NCI-H1105 treated with DMSO at 0.1 percent for 48 hours (cell line): ENCODE measurements at regions not wholly inside any gene's neighbourhood (a gene's known extent, or its start where the extent isn't known, plus 50 kb on each side); places are given as distances from the start of the nearest gene placed in this dataset.

Experiments
- DNase-seq: peaks from one replicate; lab custom pipeline; 2025; lab: John Stamatoyannopoulos, UW

DNA sequence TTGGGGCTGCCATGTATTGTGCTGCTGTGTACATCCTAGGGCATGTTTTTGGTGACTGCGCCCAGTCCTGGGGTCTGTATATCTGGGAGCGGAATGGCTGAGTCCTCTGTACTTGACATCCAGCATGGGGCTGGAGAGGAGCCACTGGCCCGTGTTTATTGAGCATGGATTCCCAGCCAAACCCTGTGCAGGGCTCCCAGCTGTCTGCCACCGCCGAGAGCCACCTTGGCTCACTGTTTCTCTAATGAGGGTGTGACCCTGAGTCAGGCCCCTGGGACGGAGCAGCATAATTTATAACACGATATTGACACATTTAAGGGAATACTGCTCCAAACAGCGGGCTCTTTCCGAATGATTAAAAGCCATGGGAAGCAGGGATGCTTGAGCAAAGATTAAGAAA lies 211.5 kb upstream of the PWP1 start:
- DNase-seq, result no peak

DNA sequence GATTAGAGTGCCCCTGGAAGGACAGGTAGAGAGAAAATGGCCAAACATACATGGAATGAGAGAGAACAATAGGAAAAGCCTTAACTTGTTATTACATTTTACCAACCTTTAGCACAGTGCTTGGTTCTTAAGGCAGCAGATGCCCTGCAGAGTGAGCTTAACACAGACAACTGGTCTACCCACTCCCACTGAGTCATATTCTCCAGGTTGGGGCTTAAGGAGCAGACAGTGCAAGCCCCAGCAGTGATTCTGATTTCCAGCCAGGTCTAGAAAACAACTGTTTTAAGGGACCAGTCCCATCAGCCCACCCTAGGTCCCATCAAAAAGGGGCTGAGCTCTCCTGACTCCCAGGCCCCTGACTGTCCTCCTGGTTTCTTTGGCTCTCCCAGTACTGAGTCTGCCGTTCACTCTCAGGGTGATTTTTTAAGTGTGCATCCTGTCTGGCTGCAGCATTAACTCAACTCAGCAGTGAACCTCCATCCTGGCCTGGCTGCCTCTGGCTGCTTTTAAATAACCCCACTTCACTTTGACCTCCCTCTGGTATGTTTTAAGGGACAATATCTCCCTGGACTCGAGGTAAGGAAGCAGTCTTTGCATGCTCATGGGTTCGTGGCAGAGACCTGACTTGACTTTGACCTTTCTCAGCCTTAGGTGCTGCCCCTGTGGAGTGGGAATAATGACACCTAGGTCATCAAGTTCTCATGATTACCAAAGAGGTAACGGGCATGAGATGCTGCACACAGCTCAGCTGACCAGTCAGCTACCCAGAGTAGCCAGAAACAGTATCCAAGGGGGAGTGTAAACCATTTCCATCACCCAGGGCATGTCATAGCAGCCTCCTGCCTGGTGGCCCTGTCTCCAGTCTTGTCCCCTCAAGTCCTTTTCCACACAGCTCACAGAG lies 210.7 kb upstream of the PWP1 start:
- no peak for DNase-seq

DNA sequence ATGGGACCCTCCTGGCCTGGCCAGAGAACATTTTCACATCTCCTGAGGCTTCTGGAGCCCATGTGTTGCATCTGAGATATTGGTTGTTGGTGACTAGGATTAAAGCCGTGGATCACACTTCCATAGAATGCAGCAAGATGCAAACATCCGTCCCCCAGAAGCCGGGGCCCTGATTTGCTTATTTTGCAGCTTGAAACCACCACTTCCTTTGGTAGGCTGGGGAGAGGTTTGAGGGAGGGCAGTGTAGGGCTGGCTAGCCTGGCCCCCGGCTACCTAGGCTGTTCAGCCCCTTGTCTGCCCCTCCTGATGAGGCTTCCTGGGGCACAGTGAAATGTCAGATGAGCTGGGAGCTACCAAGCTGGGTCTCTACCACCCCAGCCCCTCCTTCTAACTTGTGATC lies 209.7 kb upstream of the PWP1 start:
- no peak for DNase-seq

DNA sequence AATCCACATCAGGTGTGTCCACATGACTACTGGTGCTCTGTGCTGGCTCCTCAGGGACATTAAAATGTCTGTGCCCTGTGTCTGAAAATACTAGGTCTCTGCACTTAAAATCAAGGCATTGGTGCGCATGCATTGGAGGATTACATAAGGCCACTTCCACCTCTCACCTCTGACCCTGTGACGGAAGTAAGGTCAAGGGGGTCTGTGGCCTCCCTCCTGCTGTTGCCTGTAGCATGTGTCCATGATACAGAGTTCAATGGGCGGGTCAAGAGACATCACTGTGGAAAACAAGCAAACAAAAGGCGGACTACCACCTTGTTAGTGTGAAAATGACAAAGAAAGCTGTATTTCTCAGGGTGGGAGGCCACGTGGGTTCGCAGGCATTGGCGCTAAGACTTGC lies 208.6 kb upstream of the PWP1 start:
- no peak for DNase-seq

DNA sequence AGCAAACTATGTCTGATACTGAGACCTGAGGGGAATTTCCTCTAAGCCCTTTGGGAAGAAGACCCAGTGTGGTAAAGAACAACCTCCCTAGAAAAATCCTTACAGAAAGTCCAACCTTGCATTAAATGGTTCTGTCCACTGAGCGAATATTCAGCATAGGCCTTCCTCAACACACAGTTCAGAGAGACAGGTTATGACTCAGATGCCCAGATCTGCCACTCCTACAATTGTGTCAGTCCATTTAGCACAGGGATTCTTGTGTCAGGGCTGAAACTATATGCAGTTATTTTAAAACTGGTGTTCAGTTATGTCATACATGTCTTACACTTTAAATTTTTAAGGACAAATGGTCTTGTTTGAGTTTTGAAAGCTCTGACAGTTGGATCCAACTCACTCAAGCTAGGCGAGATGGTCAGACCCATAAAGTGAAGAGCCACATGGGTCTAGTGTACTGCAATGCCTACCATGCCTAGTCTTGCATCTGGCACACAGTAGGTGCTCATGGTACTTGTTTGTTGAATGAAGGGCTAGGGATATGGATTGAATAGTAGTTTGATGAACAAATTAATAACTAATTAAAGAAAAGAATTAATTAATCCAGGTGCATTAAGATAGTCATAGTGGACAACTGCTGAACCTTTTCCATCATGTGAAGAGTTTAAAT lies 207.5 kb upstream of the PWP1 start:
- DNase-seq, result no peak

DNA sequence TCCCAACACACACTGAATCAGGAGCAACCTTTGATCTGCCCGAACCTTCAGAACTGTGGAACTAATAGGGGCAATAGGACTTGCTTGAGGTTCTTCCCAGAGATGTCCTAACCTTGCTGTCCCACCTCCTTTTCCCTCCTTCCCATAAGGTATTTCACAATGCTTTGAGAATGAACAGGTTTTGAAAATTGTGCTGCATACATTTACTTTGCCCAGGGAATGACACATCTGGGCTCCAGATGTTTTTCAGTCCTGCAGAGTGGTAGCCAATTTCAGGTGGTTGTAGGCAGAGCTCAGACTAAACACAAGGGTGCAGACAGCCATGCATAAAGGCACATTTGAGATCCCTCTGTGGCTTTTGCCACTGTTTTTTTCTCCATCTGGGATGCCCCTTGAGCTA lies 206.7 kb upstream of the PWP1 start:
- DNase-seq, result no peak

DNA sequence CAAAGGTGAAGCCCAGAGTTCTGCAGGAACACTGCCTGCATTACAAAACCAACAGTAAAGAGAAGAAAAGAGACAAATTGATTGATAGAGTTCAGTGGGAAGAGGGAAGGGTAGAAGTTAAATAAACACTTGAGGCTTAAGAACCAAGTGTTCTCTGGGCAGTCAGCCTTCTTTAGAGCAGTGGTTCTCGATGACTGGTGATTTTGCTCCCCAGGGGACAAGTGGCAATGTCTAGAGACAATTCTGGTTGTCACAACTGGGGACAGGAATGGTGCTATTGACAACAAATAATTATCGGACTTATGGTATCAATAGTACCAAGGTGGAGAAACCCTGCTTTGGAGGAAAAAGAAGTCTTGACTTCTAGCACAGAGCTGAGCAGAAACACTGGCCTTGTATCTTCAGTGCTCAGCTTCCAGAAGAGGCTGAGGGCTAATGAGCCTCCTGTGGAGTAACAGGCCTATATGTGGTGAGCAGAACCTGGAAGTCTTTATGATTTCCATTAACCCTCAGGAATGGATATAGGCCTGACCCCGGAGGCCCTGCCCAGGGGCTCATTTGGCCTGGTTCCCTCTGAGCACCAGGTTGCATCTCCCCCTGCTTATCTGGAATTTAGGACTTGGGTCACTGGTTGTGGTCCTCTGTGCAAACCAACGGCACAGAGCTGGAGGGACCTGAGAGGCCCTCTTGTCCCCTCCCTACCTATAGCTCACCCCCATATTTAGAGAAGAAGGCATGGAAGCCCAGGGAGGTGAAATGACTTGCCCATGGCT lies 204.6 kb upstream of the PWP1 start:
- no peak for DNase-seq

DNA sequence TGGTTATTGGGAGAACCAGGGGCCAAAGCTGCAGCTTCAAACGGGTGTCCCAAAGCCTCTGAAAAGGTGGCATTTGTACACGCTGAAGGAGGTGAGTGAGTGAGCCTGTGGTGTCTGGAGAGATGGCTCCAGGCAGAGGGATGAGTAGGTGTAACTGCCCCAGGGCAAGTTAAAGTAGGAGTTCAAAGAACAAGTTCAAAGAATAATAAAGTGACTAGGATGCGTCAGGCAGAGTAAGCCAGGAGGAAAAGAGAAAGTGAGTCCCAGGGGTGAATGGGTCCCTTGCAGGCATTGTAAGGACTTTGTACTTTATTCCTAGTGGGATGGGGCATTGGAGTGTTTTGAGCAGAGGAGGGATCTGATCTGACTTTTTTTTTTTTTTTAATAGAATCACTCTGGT lies 201.4 kb upstream of the PWP1 start:
- DNase-seq, result no peak

DNA sequence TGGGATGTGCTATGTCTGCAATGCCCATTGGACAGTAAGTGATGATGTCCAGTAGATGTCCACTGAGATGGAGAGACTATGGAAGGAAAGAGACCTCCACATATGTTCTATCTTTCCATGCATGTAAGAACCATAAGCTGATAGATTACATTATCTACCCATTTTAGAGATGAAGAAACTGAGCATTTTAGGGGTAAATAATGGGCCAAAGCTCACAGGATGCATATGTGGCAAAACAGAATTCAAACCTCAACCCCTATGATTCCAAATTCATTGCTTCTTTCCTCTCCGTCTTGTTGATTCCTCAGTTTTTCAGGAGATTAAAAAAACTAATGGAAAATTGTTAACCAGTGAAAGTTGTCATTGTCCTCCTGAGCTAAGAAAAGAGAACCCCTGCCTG lies 200.7 kb upstream of the PWP1 start:
- no peak for DNase-seq

DNA sequence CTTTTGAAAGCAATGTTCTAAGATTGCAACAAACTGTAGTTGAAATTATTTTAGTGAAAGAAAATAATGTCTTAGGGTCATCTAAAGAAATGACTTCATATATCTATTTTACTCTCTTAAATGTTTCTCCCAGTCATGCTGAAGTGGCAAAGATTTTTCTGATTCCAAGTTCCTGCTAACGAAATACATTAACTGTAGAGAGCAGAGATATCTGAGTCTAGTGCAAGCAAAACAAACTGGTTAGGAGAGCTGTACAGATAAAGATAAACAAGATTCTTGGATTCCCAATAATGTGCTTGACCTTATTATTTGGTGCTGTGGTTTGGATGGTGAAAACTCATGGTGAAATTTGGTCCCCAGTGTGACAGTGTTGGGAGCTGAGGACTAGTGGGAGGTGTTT lies 199.9 kb upstream of the PWP1 start:
- DNase-seq, result no peak

DNA sequence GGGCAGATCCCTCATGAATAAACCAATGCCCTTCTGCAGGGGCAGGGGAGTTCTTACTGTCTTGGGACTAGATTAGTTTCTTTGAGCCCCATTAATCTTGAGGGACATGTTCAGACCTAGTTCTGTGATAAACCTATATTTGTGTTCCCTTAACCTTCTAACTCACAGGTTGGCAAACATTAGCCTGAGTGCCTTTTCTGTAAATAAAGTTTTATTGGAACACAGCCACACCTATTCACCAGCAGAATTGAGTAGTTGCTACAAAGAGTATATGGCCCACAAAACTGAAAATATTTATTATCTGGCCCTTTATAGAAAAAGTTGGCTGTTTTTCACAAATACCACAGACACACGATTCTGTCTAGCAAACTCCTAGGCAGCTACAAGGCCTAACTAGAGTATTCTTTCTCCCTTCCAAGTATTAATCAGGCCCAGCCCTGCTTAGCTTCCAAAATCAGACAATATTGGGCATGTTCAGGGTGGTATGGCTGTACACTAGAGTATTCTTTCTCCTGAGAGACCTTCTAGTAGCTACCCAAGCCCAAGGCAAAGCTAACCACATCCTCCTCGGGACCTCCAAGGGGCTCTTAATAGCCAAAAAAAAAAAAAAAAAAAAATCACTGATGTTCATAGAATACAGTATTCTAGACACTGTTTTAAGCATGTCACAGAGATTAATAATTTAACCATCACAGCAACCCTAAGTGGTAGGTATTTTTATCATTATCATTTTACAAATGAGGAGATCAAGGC lies 199.3 kb upstream of the PWP1 start:
- no peak for DNase-seq

DNA sequence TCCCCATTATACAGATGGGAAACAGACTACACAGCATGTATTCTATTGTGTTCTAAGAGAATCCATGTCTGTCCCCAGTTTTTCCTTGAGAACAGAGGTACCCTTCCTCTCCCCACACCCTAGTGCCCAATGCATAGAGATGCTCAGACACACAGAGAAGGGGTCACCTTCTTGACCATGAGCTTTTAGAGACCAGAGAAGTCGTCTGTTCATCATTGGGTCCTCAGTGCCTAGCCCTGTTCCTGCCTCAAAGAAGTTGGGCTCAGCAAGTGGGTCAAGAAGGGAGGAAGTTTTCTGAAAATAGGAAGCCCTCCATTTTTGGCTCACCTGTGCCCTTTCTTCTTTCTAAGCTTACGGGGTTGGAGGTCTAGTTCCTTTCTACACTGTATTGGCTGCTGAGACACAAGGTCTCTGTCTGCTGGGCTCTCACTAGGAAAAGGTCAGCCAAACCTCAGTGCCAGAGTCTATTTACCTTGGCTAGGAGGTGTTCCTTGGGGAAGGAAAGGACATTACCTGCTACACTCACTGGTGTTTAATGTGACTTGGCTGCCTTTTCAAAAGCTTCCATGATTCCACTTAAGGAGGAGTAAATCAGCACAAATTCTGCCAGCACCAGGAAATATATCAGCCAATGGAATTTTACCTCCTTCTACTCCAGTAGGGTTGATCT lies 198.5 kb upstream of the PWP1 start:
- no peak for DNase-seq

DNA sequence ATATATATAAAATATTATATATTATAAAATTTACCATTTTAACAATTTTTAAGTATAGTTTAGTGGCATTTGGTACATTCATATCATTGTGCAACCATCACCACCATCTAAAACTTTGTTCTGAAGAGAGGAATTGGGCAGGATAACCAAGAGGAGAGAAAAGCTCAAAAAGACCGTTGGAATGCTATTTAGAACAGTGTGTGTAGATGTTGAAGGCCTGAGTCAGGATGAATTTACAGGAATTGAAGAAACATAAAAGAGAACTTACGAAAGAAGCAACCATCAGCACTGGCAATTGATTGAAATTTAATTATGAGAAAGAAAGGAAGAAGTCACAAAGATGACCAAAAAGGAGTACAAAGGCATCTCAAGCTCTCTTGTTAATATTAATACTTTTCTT lies 196.9 kb upstream of the PWP1 start:
- DNase-seq, result no peak

DNA sequence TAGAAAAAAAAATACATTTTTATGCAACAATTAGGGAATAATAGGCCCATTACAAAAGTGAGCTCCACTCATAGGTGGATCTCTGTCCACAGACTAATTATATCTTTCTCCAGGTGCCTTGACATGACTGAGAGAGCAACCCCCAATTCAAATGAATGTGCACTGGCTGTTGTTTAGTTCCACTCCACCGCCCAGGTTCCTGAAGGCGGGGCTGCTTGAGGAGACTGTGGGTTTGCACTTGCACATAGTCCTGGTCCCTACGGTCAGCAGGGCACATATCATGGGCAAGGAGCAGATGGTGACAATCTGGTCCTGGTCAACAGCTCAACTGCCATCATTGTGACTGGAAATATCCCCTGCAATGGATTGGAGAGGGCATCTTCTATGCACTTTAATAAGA lies 195.6 kb upstream of the PWP1 start:
- no peak for DNase-seq

DNA sequence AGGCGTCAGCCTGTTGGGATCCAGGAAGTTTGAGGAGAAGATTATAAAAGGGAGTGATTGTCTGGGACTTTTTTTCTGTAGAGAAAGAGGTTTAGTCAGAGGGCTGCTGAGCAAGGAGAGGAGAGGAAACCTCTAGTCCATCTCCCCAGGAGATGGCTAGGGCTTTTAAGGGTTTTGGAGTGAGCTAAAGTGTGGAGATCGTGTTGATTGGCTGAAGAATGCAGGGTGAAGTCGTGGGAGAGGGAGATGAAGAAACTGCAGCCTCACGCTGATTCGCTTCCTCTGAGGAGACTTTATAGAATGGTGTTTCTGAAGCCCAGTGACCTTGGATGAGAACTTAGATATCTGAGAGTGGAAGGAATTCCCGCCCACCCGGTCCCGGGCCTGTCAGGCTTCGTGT lies 193.7 kb upstream of the PWP1 start:
- DNase-seq, result no peak

DNA sequence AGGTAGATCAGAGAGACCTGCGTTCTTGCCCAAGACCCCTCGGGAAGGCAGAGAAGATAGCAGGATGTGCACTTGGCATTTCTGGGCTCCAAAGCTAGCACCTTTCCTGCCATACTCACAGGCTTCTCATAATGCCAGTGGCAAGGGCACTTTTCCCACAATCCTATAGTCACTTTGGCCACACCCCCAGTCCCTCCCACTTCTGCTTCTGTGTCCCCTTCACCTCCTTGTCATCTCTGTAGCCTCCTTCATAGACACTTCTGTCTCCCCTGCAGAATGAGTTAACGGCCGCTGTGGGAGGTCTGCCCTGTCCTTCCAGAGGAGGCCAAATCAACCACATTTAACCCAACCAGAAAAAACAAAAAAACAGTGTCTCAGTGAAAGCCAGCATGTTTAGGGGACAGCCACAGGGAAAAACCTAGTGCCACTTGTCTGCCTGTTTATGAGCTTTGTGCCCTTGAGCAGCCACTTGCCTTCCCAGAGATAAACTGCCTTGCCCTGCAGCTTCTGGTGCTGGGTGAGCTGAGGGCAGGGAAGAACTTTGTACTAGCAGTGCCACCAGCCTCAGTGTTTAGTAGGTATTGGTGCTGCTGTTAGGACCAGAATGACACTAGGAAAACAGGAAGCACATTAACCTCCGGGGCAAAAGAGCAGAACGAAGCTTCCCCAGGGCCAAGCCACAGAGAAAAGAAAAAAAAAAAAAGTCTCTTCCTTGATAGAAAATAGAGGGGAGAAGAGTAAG lies 193.0 kb upstream of the PWP1 start:
- no peak for DNase-seq

DNA sequence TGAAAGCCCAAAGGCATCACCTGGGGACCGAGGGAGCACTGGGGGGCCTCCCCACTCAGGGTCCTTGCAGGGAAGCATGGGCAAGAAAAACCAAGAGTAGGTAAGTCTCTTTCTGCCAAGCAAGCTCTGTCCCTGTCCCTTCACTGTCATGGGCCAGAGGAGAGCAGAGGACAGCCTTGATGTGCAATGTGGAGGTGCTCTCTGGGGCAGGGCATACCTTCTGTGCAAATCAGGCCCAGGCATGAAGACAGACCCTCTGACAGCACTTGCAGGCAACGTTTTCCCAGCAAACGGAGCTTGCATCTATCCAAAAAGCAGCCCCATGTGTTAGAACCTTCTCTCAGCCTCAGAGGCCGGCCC lies 192.5 kb upstream of the PWP1 start:
- DNase-seq, result no peak

DNA sequence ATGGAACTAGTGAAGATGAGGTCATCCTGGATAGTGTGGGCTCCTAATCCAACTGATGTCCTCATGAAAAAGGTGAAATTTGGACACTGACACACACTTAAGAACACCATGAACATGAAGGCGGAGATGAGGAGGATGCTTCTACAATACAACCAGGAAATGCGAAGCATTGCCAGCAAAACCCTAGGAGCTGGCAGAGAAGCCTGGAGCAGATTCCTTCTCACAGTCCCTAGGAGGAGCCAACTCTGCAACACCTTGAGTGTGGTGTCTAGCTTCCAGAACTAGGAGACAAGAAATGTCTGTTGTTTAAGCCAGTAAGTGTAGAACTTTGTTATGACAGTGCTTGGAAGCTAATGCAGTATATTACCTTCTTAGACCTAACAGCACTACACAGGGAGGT lies 191.9 kb upstream of the PWP1 start:
- no peak for DNase-seq

DNA sequence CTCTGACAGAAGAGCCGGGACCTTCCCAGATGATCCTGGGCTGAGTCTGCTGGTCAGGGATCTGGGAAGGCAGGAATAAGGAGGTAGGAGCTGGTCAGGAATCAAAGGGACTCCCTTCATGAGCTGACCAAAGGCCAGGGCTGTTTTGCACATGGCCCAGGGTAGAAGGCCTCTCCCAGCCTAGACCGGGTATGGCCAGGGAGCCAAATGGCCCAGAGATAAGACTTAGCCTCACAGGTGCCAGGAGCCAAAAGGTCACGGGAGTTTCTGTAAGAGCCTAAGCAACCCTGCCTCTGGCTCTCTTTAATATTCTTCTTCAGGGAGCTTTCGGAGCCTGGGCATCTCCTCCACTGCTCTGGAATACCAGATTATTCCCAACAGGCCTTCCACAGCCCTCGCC lies 191.3 kb upstream of the PWP1 start:
- DNase-seq, result no peak

DNA sequence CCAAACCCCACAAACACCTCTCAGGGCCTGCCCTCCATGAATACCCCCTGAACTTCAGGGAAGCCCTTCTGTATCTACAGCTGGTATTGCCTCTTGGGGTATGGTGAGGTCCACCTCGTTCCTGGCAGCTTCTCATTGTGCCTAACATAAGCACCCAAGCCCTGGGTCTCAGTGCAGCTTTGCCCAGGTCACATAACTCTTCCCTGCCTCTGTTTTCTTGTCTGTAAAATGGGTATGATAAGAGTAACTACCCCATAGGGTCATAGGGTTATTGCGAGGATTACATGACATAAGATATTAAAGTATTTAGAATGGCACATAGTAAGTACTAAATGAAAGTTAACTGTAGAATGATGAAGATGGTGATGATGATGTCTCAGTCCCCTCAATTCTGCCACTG lies 190.0 kb upstream of the PWP1 start:
- DNase-seq, result no peak

DNA sequence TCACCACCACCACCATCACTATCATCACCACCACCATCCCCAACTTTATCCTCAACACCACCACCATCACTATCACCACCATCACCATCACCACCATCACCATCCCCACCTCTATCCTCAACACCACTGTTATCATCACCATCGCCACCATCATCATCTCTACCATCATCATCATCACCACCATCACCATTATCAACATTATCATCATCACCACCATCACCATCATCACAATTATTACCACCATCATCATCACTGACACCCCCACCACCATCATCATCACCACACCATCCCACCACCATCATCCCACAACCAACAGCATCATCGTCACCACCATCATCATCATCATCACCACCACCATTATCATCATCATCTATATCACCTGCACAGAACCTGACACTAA lies 188.4 kb upstream of the PWP1 start:
- no peak for DNase-seq
